ENCODE measurements at regions not wholly inside any gene's neighbourhood (a gene's known extent, or its start where the extent isn't known, plus 50 kb on each side); places are given as distances from the start of the nearest gene placed in this dataset.
A peak's percentile ranks its signal among the peaks of the same experiment; 100 is the strongest.

- DNase-seq (no peak), ATAC-seq (no peak)
- Histone ChIP-seq H3K79me2 (ENCODE audit: low read length) (no peaks in the 10 kb centered on the region), H4K20me1 (ENCODE audit: low read length) (no peaks in the 10 kb centered on the region), H3K27ac (ENCODE audit: low read length) (no peak overlapping the region), H3K36me3 (ENCODE audit: low read depth, low read length) (no peaks in the 10 kb centered on the region), H3K9me2 (replicated peaks; ENCODE audit: low read length) (no peaks in the 10 kb centered on the region), H2AFZ (ENCODE audit: low read length) (no peak overlapping the region), H3K4me3 (ENCODE audit: low read length) (no peak overlapping the region), H3K9me3 (ENCODE audit: low read length) (no peaks in the 10 kb centered on the region), H3F3A (ENCODE audit: low read length, unreplicated experiment) (no peaks in the 10 kb centered on the region), H3K27me3 (ENCODE audit: low read length) (no peaks in the 10 kb centered on the region), H3K4me1 (ENCODE audit: insufficient read depth, low read length) (peaks cover 9% of the 10 kb centered on the region), H3K4me2 (ENCODE audit: low read length) (no peak overlapping the region), H3K9ac (ENCODE audit: low read length) (no peak overlapping the region)
- TF ChIP-seq EZH2 (IDR thresholded peaks at IDR 0.05; ENCODE audit: low read length, unreplicated experiment) (no peak), EZH2phosphoT487 (IDR thresholded peaks at IDR 0.05; ENCODE audit: borderline replicate concordance, low read length) (no peak)
- BruUV-seq (replicated peaks): no TSS peak
- ChIA-PET CTCF (no interaction called here), POLR2A (ENCODE audit: unreplicated experiment) (no interaction called here)
- intact Hi-C loops (cut with micrococcal nuclease): no loop called here
These were observed 153.4 kb downstream of the CHRM3 start for GRCh38 chr1:239539812-239540211.

GRCh38 chr1:239543873-239544272 lies 157.5 kb downstream of the CHRM3 start:
- Histone ChIP-seq H3K27ac (ENCODE audit: low read length) (no peak overlapping the region), H4K20me1 (ENCODE audit: low read length) (no peaks in the 10 kb centered on the region), H3K36me3 (ENCODE audit: low read depth, low read length) (no peaks in the 10 kb centered on the region), H3K4me1 (ENCODE audit: insufficient read depth, low read length) (no peaks in the 10 kb centered on the region), H3K9me2 (replicated peaks; ENCODE audit: low read length) (no peaks in the 10 kb centered on the region), H3K9ac (ENCODE audit: low read length) (no peak overlapping the region), H3K9me3 (ENCODE audit: low read length) (no peaks in the 10 kb centered on the region), H3K27me3 (ENCODE audit: low read length) (no peaks in the 10 kb centered on the region), H3K4me3 (ENCODE audit: low read length) (no peak overlapping the region), H3K79me2 (ENCODE audit: low read length) (no peaks in the 10 kb centered on the region), H2AFZ (ENCODE audit: low read length) (no peak overlapping the region), H3F3A (ENCODE audit: low read length, unreplicated experiment) (no peaks in the 10 kb centered on the region), H3K4me2 (ENCODE audit: low read length) (no peak overlapping the region)
- BruUV-seq (replicated peaks): no TSS peak
- intact Hi-C loops (cut with micrococcal nuclease): no loop called here
- no peak for DNase-seq
- no peak for ATAC-seq
- POLR2A ChIA-PET (ENCODE audit: unreplicated experiment): no interaction called here
- CTCF ChIA-PET: no interaction called here
- TF ChIP-seq CTCF (conservative IDR thresholded peaks at IDR 0.05; ENCODE audit: low read depth, low read length): no peak
- TF ChIP-seq EZH2 (IDR thresholded peaks at IDR 0.05; ENCODE audit: low read length, unreplicated experiment): no peak
- no peak for TF ChIP-seq EZH2phosphoT487 (IDR thresholded peaks at IDR 0.05; ENCODE audit: borderline replicate concordance, low read length)

- no peaks in the 10 kb centered on the region for H4K20me1 ChIP-seq (ENCODE audit: low read length)
- H3K27ac ChIP-seq (ENCODE audit: low read length): no peak overlapping the region
- no peak overlapping the region for H3K9ac ChIP-seq (ENCODE audit: low read length)
- CTCF ChIA-PET: no interaction called here
- BruUV-seq (replicated peaks): no TSS peak
- no peaks in the 10 kb centered on the region for H3K27me3 ChIP-seq (ENCODE audit: low read length)
- no peaks in the 10 kb centered on the region for H3F3A ChIP-seq (ENCODE audit: low read length, unreplicated experiment)
- H3K4me3 ChIP-seq (ENCODE audit: low read length): no peak overlapping the region
- TF ChIP-seq EZH2phosphoT487 (IDR thresholded peaks at IDR 0.05; ENCODE audit: borderline replicate concordance, low read length) (no peak), CTCF (conservative IDR thresholded peaks at IDR 0.05; ENCODE audit: low read depth, low read length) (no peak), EZH2 (IDR thresholded peaks at IDR 0.05; ENCODE audit: low read length, unreplicated experiment) (no peak)
- no peaks in the 10 kb centered on the region for H3K79me2 ChIP-seq (ENCODE audit: low read length)
- H3K36me3 ChIP-seq (ENCODE audit: low read depth, low read length): no peaks in the 10 kb centered on the region
- DNase-seq (peak; percentile 78), ATAC-seq (peak; percentile 95)
- H3K4me2 ChIP-seq (ENCODE audit: low read length): no peak overlapping the region
- no peaks in the 10 kb centered on the region for H3K9me2 ChIP-seq (replicated peaks; ENCODE audit: low read length)
- no peaks in the 10 kb centered on the region for H3K4me1 ChIP-seq (ENCODE audit: insufficient read depth, low read length)
- H2AFZ ChIP-seq (ENCODE audit: low read length): no peak overlapping the region
- intact Hi-C loops (cut with micrococcal nuclease): no loop called here
- H3K9me3 ChIP-seq (ENCODE audit: low read length): no peaks in the 10 kb centered on the region
- POLR2A ChIA-PET (ENCODE audit: unreplicated experiment): no interaction called here
These were observed 159.1 kb downstream of the CHRM3 start for GRCh38 chr1:239545466-239545865.

All from PC-3 (cell line).